AML-193 (cell line): ENCODE measurements at regions not wholly inside any gene's neighbourhood (a gene's known extent, or its start where the extent isn't known, plus 50 kb on each side); places are given as distances from the start of the nearest gene placed in this dataset.

Experiments used
- DNase-seq, 2 experiments: peaks; one replicate each; lab custom pipeline; 2025; lab: John Stamatoyannopoulos, UW

GRCh38 chr5:165538065-165538464, 2032.6 kb downstream of the MAT2B start:
- DNase-seq: no peak

GRCh38 chr5:165559645-165560044, 2054.2 kb downstream of the MAT2B start:
- peak; percentile 90 to 95 for DNase-seq

- DNase-seq: no peak
Measured at GRCh38 chr5:165560648-165561047, 2055.2 kb downstream of the MAT2B start.

- no peak for DNase-seq
Measured at GRCh38 chr5:165565911-165566310, 2060.5 kb downstream of the MAT2B start.

- no peak for DNase-seq
Measured at GRCh38 chr5:165569551-165569950, 2064.1 kb downstream of the MAT2B start.

- DNase-seq: no peak
Measured at GRCh38 chr5:165573445-165573844, 2068.0 kb downstream of the MAT2B start.

- DNase-seq: no peak
Measured at GRCh38 chr5:165574100-165574499, 2068.7 kb downstream of the MAT2B start.

- no peak for DNase-seq
Measured at GRCh38 chr5:165576678-165577275, 2071.4 kb downstream of the MAT2B start.

- DNase-seq: no peak
Measured at GRCh38 chr5:165579911-165580310, 2074.5 kb downstream of the MAT2B start.

- DNase-seq: no peak
Measured at GRCh38 chr5:165594693-165595092, 2089.3 kb downstream of the MAT2B start.

- no peak for DNase-seq
Measured at GRCh38 chr5:165602529-165602928, 2097.1 kb downstream of the MAT2B start.

- DNase-seq: no peak
Measured at GRCh38 chr5:165607026-165607425, 2101.6 kb downstream of the MAT2B start.

GRCh38 chr5:165609871-165610270, 2104.5 kb downstream of the MAT2B start:
- DNase-seq: no peak

GRCh38 chr5:165616490-165617405, 2111.3 kb downstream of the MAT2B start:
- peak; percentile 52 to 58 for DNase-seq

GRCh38 chr5:165617491-165617890, 2112.1 kb downstream of the MAT2B start:
- DNase-seq: no peak

- DNase-seq: no peak
Measured at GRCh38 chr5:165620394-165620793, 2115.0 kb downstream of the MAT2B start.

GRCh38 chr5:165622864-165623536, 2117.6 kb downstream of the MAT2B start:
- peak in 1 of 2 experiments; percentile 2 for DNase-seq

- DNase-seq: no peak
Measured at GRCh38 chr5:165624166-165624946, 2118.9 kb downstream of the MAT2B start.

- no peak for DNase-seq
Measured at GRCh38 chr5:165626161-165626560, 2120.7 kb downstream of the MAT2B start.

GRCh38 chr5:165627548-165628170, 2122.2 kb downstream of the MAT2B start:
- no peak for DNase-seq

- peak; percentile 52 to 65 for DNase-seq
Measured at GRCh38 chr5:165630261-165630778, 2124.9 kb downstream of the MAT2B start.
